GM12878 (cell line): ENCODE measurements at regions not wholly inside any gene's neighbourhood (a gene's known extent, or its start where the extent isn't known, plus 50 kb on each side); places are given as distances from the start of the nearest gene placed in this dataset.

ENCODE experiments used
- ATAC-seq: fragments of 200-7000 bp; cut with Tn5 transposase; 3 replicates; pipeline ENCODE4 v1.9.1; 2020; ENCODE audit warnings: mild to moderate bottlenecking, moderate library complexity
- BruUV-seq: library from RNA; stranded (reverse); fragments of 400-500 nt; replicated peaks from 2 replicates; lab custom pipeline; 2021; lab: Mats Ljungman, UMichigan
- CTCF ChIA-PET: fragments of 300-600 bp; sonication (Branson Sonifier 250); formaldehyde crosslinking; extraction: SDS; loops from one replicate; lab custom pipeline; 2021; ENCODE audit warnings: inconsistent platforms; lab: Yijun Ruan, JAX
- POLR2A ChIA-PET: fragments of 350-600 bp; formaldehyde crosslinking; extraction: SDS; loops from one replicate; lab custom pipeline; 2021; ENCODE audit warnings: inconsistent platforms; lab: Charles Lee
- RAD21 ChIA-PET: fragments of 300-600 bp; sonication (Branson Sonifier 250); formaldehyde crosslinking; loops from one replicate; lab custom pipeline; 2023; ENCODE audit warnings: antibody characterized with exemption; ENCODE audit not compliant: unreplicated experiment; lab: Charles Lee
- SMC1A ChIA-PET: fragments of 300-600 bp; sonication (Branson Sonifier 250); formaldehyde crosslinking; loops from one replicate; lab custom pipeline; 2023; ENCODE audit not compliant: unreplicated experiment, uncharacterized antibody; lab: Charles Lee
- DNase-seq: peaks from one replicate; pipeline ENCODE4 v3.0.0-alpha.2; 2011; ENCODE audit warnings: low read depth, low spot score
- FAIRE-seq: peaks from 3 replicates; lab custom pipeline; 2011; peaks lifted over from hg19 to GRCh38; lab: Jason Lieb, UNC
- H2AFZ ChIP-seq: 2 replicates; pipeline ENCODE4 v1.6.0; 2011; ENCODE audit warnings: low read depth, low read length, control low read depth; ENCODE audit not compliant: control insufficient read depth
- H3K27ac ChIP-seq: 2 replicates; pipeline ENCODE4 v1.5.1; 2011; ENCODE audit warnings: control low read depth; ENCODE audit not compliant: control insufficient read depth, insufficient read depth
- H3K27me3 ChIP-seq, 2 experiments: replicated peaks in 1 of 2; 2 replicates each; pipeline versions ENCODE4 v1.6.0 to v1.6.1; 2011; ENCODE audit warnings: low read length in 1 of 2; ENCODE audit not compliant: control insufficient read depth in 2 of 2, insufficient read depth in 2 of 2
- H3K36me3 ChIP-seq, 2 experiments: 2 replicates each; pipeline ENCODE4 v1.5.1; 2011; ENCODE audit warnings: low read length in 1 of 2; ENCODE audit not compliant: control insufficient read depth in 2 of 2, insufficient read depth in 2 of 2
- H3K4me1 ChIP-seq: 2 replicates; pipeline ENCODE4 v1.6.1; 2011; ENCODE audit warnings: mild to moderate bottlenecking, low read length, moderate library complexity, mixed read lengths; ENCODE audit not compliant: control insufficient read depth, insufficient read depth
- H3K4me2 ChIP-seq: 2 replicates; pipeline ENCODE4 v1.6.0; 2011; ENCODE audit warnings: control low read depth; ENCODE audit not compliant: control insufficient read depth, insufficient read depth
- H3K4me3 ChIP-seq: fragments of 200-600 bp; sonication (generic); 2 replicates; pipeline ENCODE4 v1.5.1; 2016
- H3K79me2 ChIP-seq: 2 replicates; pipeline ENCODE4 v1.6.0; 2011; ENCODE audit warnings: low read length; ENCODE audit not compliant: control insufficient read depth, insufficient read depth
- H3K9ac ChIP-seq: 2 replicates; pipeline ENCODE4 v1.8.0; 2011; ENCODE audit warnings: low read length, control low read depth, mixed read lengths; ENCODE audit not compliant: control insufficient read depth, insufficient read depth
- H3K9me3 ChIP-seq: replicated peaks from 3 replicates; pipeline ENCODE4 v1.5.1; 2011; ENCODE audit warnings: mild to moderate bottlenecking, low read length; ENCODE audit not compliant: control insufficient read depth, insufficient read depth
- H4K20me1 ChIP-seq: 2 replicates; pipeline ENCODE4 v1.6.0; 2011; ENCODE audit not compliant: control insufficient read depth, insufficient read depth
- HDAC2 ChIP-seq: fragments of 200-600 bp; sonication (generic); IDR thresholded peaks from 2 replicates; pipeline ENCODE4 v1.6.1; 2017
- HDAC6 ChIP-seq: fragments of 200-600 bp; sonication (generic); IDR thresholded peaks from one replicate; pipeline ENCODE4 v1.8.0; 2017; ENCODE audit warnings: antibody characterized with exemption; ENCODE audit not compliant: unreplicated experiment
- JUND ChIP-seq: IDR thresholded peaks from 2 replicates; pipeline ENCODE4 v1.6.1; 2012; ENCODE audit warnings: low read depth, mild to moderate bottlenecking, low read length, improper control_type of control experiment, moderate library complexity
- RFX5 ChIP-seq: IDR thresholded peaks from 2 replicates; pipeline ENCODE4 v1.6.1; 2011; ENCODE audit warnings: low read depth, low read length, improper control_type of control experiment
- SIX5 ChIP-seq: IDR thresholded peaks from 2 replicates; pipeline ENCODE4 v1.6.1; 2011; ENCODE audit warnings: mild to moderate bottlenecking, low read depth, low read length, moderate library complexity; ENCODE audit not compliant: severe bottlenecking
- SPI1 ChIP-seq: IDR thresholded peaks from 2 replicates; pipeline ENCODE4 v1.6.1; 2011; ENCODE audit warnings: low read depth, mild to moderate bottlenecking, low read length, moderate library complexity, borderline replicate concordance; ENCODE audit not compliant: insufficient read depth
- STAT3 ChIP-seq: IDR thresholded peaks from 2 replicates; pipeline ENCODE4 v1.6.1; 2011; ENCODE audit warnings: low read depth, low read length, improper control_type of control experiment
- ZBTB33 ChIP-seq: fragments of 450-650 bp; IDR thresholded peaks from 2 replicates; pipeline ENCODE4 v1.6.1; 2017; ENCODE audit warnings: mild to moderate bottlenecking
- ZNF217 ChIP-seq: fragments of 450-650 bp; IDR thresholded peaks from 2 replicates; pipeline ENCODE4 v1.6.1; 2017; ENCODE audit warnings: antibody characterized with exemption, mild to moderate bottlenecking
- ZNF687 ChIP-seq: fragments of 450-650 bp; IDR thresholded peaks from 2 replicates; pipeline ENCODE4 v1.6.1; 2017; ENCODE audit warnings: mild to moderate bottlenecking, moderate library complexity
- WGBS: methylation state at CpG from one replicate; pipeline ENCODE4 v1.1.6; 2016; ENCODE audit warnings: low lambda C conversion rate; ENCODE audit not compliant: insufficient replicate concordance, insufficient coverage; ENCODE audit errors: missing lambda C conversion rate; 5-methylcytosine and 5-hydroxymethylcytosine counted together
- in situ Hi-C: fragments of 300-500 bp; cut with MboI; formaldehyde crosslinking; loops from 9 replicates; pipeline ENCODE4 v1.14.3; 2018; ENCODE audit warnings: mixed read lengths
- intact Hi-C: fragments of 100-400 bp; cut with micrococcal nuclease; formaldehyde crosslinking; loops from one replicate; pipeline ENCODE4 v1.14.2; 2022; ENCODE audit not compliant: unreplicated experiment
- TF ChIP-seq, protein P1 (sequence below): IDR thresholded peaks from 2 replicates; pipeline ENCODE4 v1.6.1; 2011; ENCODE audit warnings: low read depth, mild to moderate bottlenecking, low read length, moderate library complexity, borderline replicate concordance; ENCODE audit errors: extremely low read depth
- TF ChIP-seq, protein P2 (sequence below): IDR thresholded peaks from 2 replicates; pipeline ENCODE4 v1.6.1; 2011; ENCODE audit warnings: borderline replicate concordance, low read depth, mild to moderate bottlenecking, moderate library complexity, low read length; ENCODE audit not compliant: insufficient read depth, poor library complexity, severe bottlenecking
- TF ChIP-seq, protein P3 (sequence below): fragments of 450-650 bp; formaldehyde crosslinking; IDR thresholded peaks from 2 replicates; pipeline ENCODE4 v1.4.0; 2020; ENCODE audit warnings: mild to moderate bottlenecking, moderate library complexity

- no peaks in the 10 kb centered on the region for H3K36me3 ChIP-seq
- H4K20me1 ChIP-seq = no peaks in the 10 kb centered on the region
- ChIA-PET RAD21 (no interaction called here), CTCF (no interaction called here), SMC1A (no interaction called here), POLR2A (no interaction called here)
- H3K79me2 ChIP-seq = no peaks in the 10 kb centered on the region
- no peak overlapping the region for H3K4me3 ChIP-seq
- H3K27me3 ChIP-seq = no peaks in the 10 kb centered on the region; a peak in 1 of 4 replicates
- H2AFZ ChIP-seq = no peak overlapping the region
- no peak for ATAC-seq
- H3K4me1 ChIP-seq = no peaks in the 10 kb centered on the region
- DNase-seq = no peak
- WGBS = 0% methylated on average over 2 of the region's 2 CpGs
- BruUV-seq = no TSS peak
- no peak for FAIRE-seq
- no peak overlapping the region for H3K27ac ChIP-seq
- H3K4me2 ChIP-seq = no peak overlapping the region
- intact Hi-C loops (no loop called here), in situ Hi-C loops (no loop called here)
- no peaks in the 10 kb centered on the region for H3K9me3 ChIP-seq
- no peak overlapping the region for H3K9ac ChIP-seq
- no peak for TF ChIP-seq SIX5
- no peak for TF ChIP-seq ZNF217
- no peak for TF ChIP-seq ZNF687
- no peak for TF ChIP-seq STAT3
- TF ChIP-seq, protein P1, sequence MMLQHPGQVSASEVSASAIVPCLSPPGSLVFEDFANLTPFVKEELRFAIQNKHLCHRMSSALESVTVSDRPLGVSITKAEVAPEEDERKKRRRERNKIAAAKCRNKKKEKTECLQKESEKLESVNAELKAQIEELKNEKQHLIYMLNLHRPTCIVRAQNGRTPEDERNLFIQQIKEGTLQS = no peak
- TF ChIP-seq JUND = no peak
- TF ChIP-seq, protein P2, sequence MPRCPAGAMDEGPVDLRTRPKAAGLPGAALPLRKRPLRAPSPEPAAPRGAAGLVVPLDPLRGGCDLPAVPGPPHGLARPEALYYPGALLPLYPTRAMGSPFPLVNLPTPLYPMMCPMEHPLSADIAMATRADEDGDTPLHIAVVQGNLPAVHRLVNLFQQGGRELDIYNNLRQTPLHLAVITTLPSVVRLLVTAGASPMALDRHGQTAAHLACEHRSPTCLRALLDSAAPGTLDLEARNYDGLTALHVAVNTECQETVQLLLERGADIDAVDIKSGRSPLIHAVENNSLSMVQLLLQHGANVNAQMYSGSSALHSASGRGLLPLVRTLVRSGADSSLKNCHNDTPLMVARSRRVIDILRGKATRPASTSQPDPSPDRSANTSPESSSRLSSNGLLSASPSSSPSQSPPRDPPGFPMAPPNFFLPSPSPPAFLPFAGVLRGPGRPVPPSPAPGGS = no peak
- no peak for TF ChIP-seq RFX5
- TF ChIP-seq SPI1 = no peak
- no peak for TF ChIP-seq HDAC2
- TF ChIP-seq, protein P3, sequence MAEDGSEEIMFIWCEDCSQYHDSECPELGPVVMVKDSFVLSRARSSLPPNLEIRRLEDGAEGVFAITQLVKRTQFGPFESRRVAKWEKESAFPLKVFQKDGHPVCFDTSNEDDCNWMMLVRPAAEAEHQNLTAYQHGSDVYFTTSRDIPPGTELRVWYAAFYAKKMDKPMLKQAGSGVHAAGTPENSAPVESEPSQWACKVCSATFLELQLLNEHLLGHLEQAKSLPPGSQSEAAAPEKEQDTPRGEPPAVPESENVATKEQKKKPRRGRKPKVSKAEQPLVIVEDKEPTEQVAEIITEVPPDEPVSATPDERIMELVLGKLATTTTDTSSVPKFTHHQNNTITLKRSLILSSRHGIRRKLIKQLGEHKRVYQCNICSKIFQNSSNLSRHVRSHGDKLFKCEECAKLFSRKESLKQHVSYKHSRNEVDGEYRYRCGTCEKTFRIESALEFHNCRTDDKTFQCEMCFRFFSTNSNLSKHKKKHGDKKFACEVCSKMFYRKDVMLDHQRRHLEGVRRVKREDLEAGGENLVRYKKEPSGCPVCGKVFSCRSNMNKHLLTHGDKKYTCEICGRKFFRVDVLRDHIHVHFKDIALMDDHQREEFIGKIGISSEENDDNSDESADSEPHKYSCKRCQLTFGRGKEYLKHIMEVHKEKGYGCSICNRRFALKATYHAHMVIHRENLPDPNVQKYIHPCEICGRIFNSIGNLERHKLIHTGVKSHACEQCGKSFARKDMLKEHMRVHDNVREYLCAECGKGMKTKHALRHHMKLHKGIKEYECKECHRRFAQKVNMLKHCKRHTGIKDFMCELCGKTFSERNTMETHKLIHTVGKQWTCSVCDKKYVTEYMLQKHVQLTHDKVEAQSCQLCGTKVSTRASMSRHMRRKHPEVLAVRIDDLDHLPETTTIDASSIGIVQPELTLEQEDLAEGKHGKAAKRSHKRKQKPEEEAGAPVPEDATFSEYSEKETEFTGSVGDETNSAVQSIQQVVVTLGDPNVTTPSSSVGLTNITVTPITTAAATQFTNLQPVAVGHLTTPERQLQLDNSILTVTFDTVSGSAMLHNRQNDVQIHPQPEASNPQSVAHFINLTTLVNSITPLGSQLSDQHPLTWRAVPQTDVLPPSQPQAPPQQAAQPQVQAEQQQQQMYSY (CRISPR knock-in tag) = no peak
- no peak for TF ChIP-seq HDAC6
- no peak for TF ChIP-seq ZBTB33
Measured at GRCh38 chr20:10167594-10167993, 51.0 kb upstream of the SNAP25 start.
